Lung (tissue), 11 donors: ENCODE measurements at regions not wholly inside any gene's neighbourhood (a gene's known extent, or its start where the extent isn't known, plus 50 kb on each side); places are given as distances from the start of the nearest gene placed in this dataset.
A peak's percentile ranks its signal among the peaks of the same experiment; 100 is the strongest.
"Not testable (repeated sequence)": the region's sequence is repeated elsewhere in the genome, so short reads cannot be mapped to it uniquely, and the experiment has no call there.

Source experiments
- ATAC-seq: fragments of 200-7000 bp; cut with Tn5 transposase; one replicate; pipeline ENCODE4 v1.9.1; 2020; ENCODE audit warnings: moderate number of reproducible peaks; ENCODE audit not compliant: insufficient read depth, low FRiP score
- DNase-seq, 3 donors: peaks; one replicate each; pipeline ENCODE4 v3.0.0-alpha.2; 2013 to 2017
- H3K27ac ChIP-seq, 2 donors: one replicate each; pipeline ENCODE4 v1.5.1; 2013; ENCODE audit warnings: mild to moderate bottlenecking in 2 of 2, moderate library complexity in 2 of 2, control low read depth in 1 of 2, inconsistent platforms in 1 of 2, low read depth in 1 of 2, low read length in 1 of 2
- H3K27me3 ChIP-seq, 3 donors: one replicate each; pipeline ENCODE4 v1.5.1; 2013; ENCODE audit warnings: low read length in 2 of 3; ENCODE audit not compliant: control insufficient read depth in 3 of 3, insufficient read depth in 3 of 3
- H3K36me3 ChIP-seq, 4 donors: one replicate each; pipeline ENCODE4 v1.5.1; 2013; ENCODE audit warnings: low read length in 4 of 4, mild to moderate bottlenecking in 1 of 4, moderate library complexity in 1 of 4; ENCODE audit not compliant: control insufficient read depth in 4 of 4, insufficient read depth in 4 of 4
- H3K4me1 ChIP-seq, 5 donors: one replicate each; pipeline ENCODE4 v1.5.1; 2013; ENCODE audit warnings: low read length in 5 of 5, mild to moderate bottlenecking in 2 of 5, moderate library complexity in 1 of 5; ENCODE audit not compliant: control insufficient read depth in 5 of 5, insufficient read depth in 5 of 5
- H3K4me3 ChIP-seq: one replicate; pipeline ENCODE4 v1.5.1; 2013; ENCODE audit warnings: mild to moderate bottlenecking, control low read depth, moderate library complexity
- H3K9ac ChIP-seq, 2 donors: one replicate each; pipeline ENCODE4 v1.5.1; 2013; ENCODE audit warnings: low read length in 2 of 2, control low read depth in 1 of 2; ENCODE audit not compliant: insufficient read depth in 1 of 2
- H3K9me3 ChIP-seq, 4 donors: one replicate each; pipeline ENCODE4 v1.5.1; 2013; ENCODE audit warnings: low read length in 3 of 4, mild to moderate bottlenecking in 1 of 4, moderate library complexity in 1 of 4; ENCODE audit not compliant: control insufficient read depth in 4 of 4, insufficient read depth in 3 of 4
- CTCF ChIP-seq: IDR thresholded peaks from 2 replicates; pipeline ENCODE4 v1.5.1; 2012; ENCODE audit warnings: mild to moderate bottlenecking; ENCODE audit errors: control extremely low read depth, extremely low read depth
- WGBS, 2 donors: extraction: QIAGEN DNeasy Blood & Tissue Kit; methylation state at CpG; one replicate each; pipeline ENCODE4 v1.1.7; 2013; 5-methylcytosine and 5-hydroxymethylcytosine counted together
- donor health status: control.
- donor health status: control.
- donor health status: Bipolar disorder and iron deficiency.
- donor health status: healthy.
- donor health status: DM: yes; HTN: yes; CAD: no.

GRCh38 chr5:163260961-163261360 lies 176.4 kb upstream of the CCNG1 start:
- Histone ChIP-seq H3K9me3 (no peaks in the 10 kb centered on the region), H3K27ac (no peak overlapping the region), H3K9ac (no peak overlapping the region), H3K36me3 (no peaks in the 10 kb centered on the region), H3K4me1 (no peaks in the 10 kb centered on the region), H3K4me3 (no peak overlapping the region), H3K27me3 (no peaks in the 10 kb centered on the region)
- 31 to 82% methylated on average over 1 of the region's 1 CpG for WGBS, 2 donors
- DNase-seq = no peak
- no peak for ATAC-seq
- no peak for TF ChIP-seq CTCF

- no peak overlapping the region for H3K27ac ChIP-seq
- H3K4me3 ChIP-seq = no peak overlapping the region
- 60 to 75% methylated on average over 5 of the region's 5 CpGs for WGBS, 2 donors
- no peaks in the 10 kb centered on the region for H3K36me3 ChIP-seq
- ATAC-seq = no peak
- TF ChIP-seq CTCF = no peak
- peak in 1 of 3 donors; percentile 27 for DNase-seq
- H3K27me3 ChIP-seq = no peaks in the 10 kb centered on the region
- no peak overlapping the region for H3K9ac ChIP-seq
- H3K4me1 ChIP-seq = no peaks in the 10 kb centered on the region
- no peaks in the 10 kb centered on the region for H3K9me3 ChIP-seq
Observed at GRCh38 chr5:163261647-163262269, 175.6 kb upstream of the CCNG1 start.

DNA sequence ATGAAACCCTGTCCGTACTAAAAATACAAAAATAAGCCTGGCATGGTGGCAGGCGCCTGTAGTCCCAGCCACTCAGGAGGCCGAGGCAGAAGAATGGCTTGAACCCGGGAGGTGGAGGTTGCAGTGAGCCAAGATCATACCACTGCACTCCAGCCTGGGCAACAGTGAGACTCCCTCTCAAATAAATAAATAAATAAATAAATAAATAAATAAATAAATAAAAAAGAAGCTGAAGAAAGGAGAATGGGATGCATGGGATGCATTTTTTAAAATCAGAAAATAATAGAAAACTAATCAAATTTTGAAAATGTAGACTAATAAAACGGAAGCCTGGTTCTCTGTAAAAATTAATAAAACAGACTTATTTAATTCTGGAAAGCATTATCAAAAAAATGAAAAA lies 171.1 kb upstream of the CCNG1 start:
- H3K4me3 ChIP-seq, H3K27ac ChIP-seq, DNase-seq, ATAC-seq, H3K27me3 ChIP-seq, H3K9me3 ChIP-seq, H3K9ac ChIP-seq, H3K4me1 ChIP-seq, H3K36me3 ChIP-seq: not testable (repeated sequence)
- WGBS, 2 donors = 86 to 88% methylated on average over 5 of the region's 5 CpGs

GRCh38 chr5:163269624-163270023 lies 167.8 kb upstream of the CCNG1 start:
- Histone ChIP-seq H3K4me3 (no peak overlapping the region), H3K9me3 (no peaks in the 10 kb centered on the region), H3K9ac (no peak overlapping the region), H3K27me3 (no peaks in the 10 kb centered on the region), H3K4me1 (no peaks in the 10 kb centered on the region), H3K27ac (no peak overlapping the region), H3K36me3 (no peaks in the 10 kb centered on the region)
- ATAC-seq (no peak), DNase-seq (peak in 2 of 3 donors; percentile 42 to 64)
- TF ChIP-seq CTCF = no peak
